WTC11 (cell line): ENCODE measurements at regions not wholly inside any gene's neighbourhood (a gene's known extent, or its start where the extent isn't known, plus 50 kb on each side); places are given as distances from the start of the nearest gene placed in this dataset.

ENCODE experiments used
- EMX1 ChIP-seq: fragments of 250-450 bp; sonication (Bioruptor Pico); IDR thresholded peaks from 2 replicates; pipeline ENCODE4 v1.8.0; 2021; ENCODE audit warnings: mild to moderate bottlenecking
- ETV6 ChIP-seq: sonication (generic); formaldehyde crosslinking; IDR thresholded peaks from 2 replicates; pipeline ENCODE4 v1.8.1; 2022; ENCODE audit warnings: mild to moderate bottlenecking, missing genetic modification reagents
- FOXJ3 ChIP-seq: sonication (generic); formaldehyde crosslinking; IDR thresholded peaks from 2 replicates; pipeline ENCODE4 v1.9.0; 2021; ENCODE audit warnings: missing genetic modification reagents, mild to moderate bottlenecking, borderline replicate concordance
- GABPB1 ChIP-seq: sonication (generic); formaldehyde crosslinking; IDR thresholded peaks from 2 replicates; pipeline ENCODE4 v1.8.1; 2023; ENCODE audit warnings: mild to moderate bottlenecking, missing genetic modification reagents
- JAZF1 ChIP-seq: fragments of 250-450 bp; sonication (Bioruptor Pico); IDR thresholded peaks from 2 replicates; pipeline ENCODE4 v1.9.0; 2021; ENCODE audit warnings: moderate library complexity, mild to moderate bottlenecking, inconsistent platforms
- JUN ChIP-seq: sonication (generic); formaldehyde crosslinking; IDR thresholded peaks from 2 replicates; pipeline ENCODE4 v1.8.0; 2023; ENCODE audit warnings: mild to moderate bottlenecking, missing genetic modification reagents
- MXD4 ChIP-seq: fragments of 250-450 bp; sonication (Bioruptor Pico); IDR thresholded peaks from 2 replicates; pipeline ENCODE4 v1.8.0; 2021; ENCODE audit warnings: mild to moderate bottlenecking, moderate library complexity, borderline replicate concordance
- MYBL2 ChIP-seq: sonication (generic); formaldehyde crosslinking; IDR thresholded peaks from 2 replicates; pipeline ENCODE4 v1.8.1; 2023; ENCODE audit warnings: mild to moderate bottlenecking, moderate library complexity, missing genetic modification reagents
- NFATC4 ChIP-seq: fragments of 250-450 bp; sonication (Bioruptor Pico); IDR thresholded peaks from 2 replicates; pipeline ENCODE4 v1.9.0; 2021; ENCODE audit warnings: mild to moderate bottlenecking
- NR1H2 ChIP-seq: sonication (generic); formaldehyde crosslinking; IDR thresholded peaks from 2 replicates; pipeline ENCODE4 v1.9.0; 2021; ENCODE audit warnings: mild to moderate bottlenecking, moderate library complexity, missing genetic modification reagents
- PRDM15 ChIP-seq: sonication (generic); formaldehyde crosslinking; IDR thresholded peaks from 2 replicates; pipeline ENCODE4 v1.8.0; 2022; ENCODE audit warnings: missing genetic modification reagents
- PRRX2 ChIP-seq: fragments of 250-450 bp; sonication (Bioruptor Pico); IDR thresholded peaks from 2 replicates; pipeline ENCODE4 v1.8.0; 2021; ENCODE audit warnings: mild to moderate bottlenecking
- RORB ChIP-seq: fragments of 250-450 bp; sonication (Bioruptor Pico); IDR thresholded peaks from 2 replicates; pipeline ENCODE4 v1.9.0; 2021; ENCODE audit warnings: mild to moderate bottlenecking
- SMAD3 ChIP-seq: sonication (generic); formaldehyde crosslinking; IDR thresholded peaks from 2 replicates; pipeline ENCODE4 v1.8.0; 2022; ENCODE audit warnings: missing genetic modification reagents, mild to moderate bottlenecking, borderline replicate concordance
- USF2 ChIP-seq: sonication (generic); formaldehyde crosslinking; IDR thresholded peaks from 2 replicates; pipeline ENCODE4 v1.8.1; 2023; ENCODE audit warnings: mild to moderate bottlenecking, missing genetic modification reagents, moderate library complexity
- ZBTB21 ChIP-seq: sonication (generic); formaldehyde crosslinking; IDR thresholded peaks from 2 replicates; pipeline ENCODE4 v1.8.1; 2023; ENCODE audit warnings: mild to moderate bottlenecking, missing genetic modification reagents, borderline replicate concordance
- ZNF138 ChIP-seq: sonication (generic); formaldehyde crosslinking; conservative IDR thresholded peaks from 2 replicates; pipeline ENCODE4 v1.8.1; 2022; ENCODE audit warnings: mild to moderate bottlenecking, moderate library complexity, missing genetic modification reagents
- ZNF219 ChIP-seq: sonication (generic); formaldehyde crosslinking; IDR thresholded peaks from 2 replicates; pipeline ENCODE4 v1.8.0; 2023; ENCODE audit warnings: missing genetic modification reagents, mild to moderate bottlenecking, borderline replicate concordance
- ZNF317 ChIP-seq: sonication (generic); formaldehyde crosslinking; IDR thresholded peaks from 2 replicates; pipeline ENCODE4 v1.8.1; 2023; ENCODE audit warnings: low read depth, mild to moderate bottlenecking, moderate library complexity, missing genetic modification reagents, borderline replicate concordance
- ZNF396 ChIP-seq: fragments of 250-450 bp; sonication (Bioruptor Pico); IDR thresholded peaks from 2 replicates; pipeline ENCODE4 v1.8.0; 2021; ENCODE audit warnings: mild to moderate bottlenecking, moderate library complexity, borderline replicate concordance
- ZNF512 ChIP-seq: sonication (generic); formaldehyde crosslinking; IDR thresholded peaks from 2 replicates; pipeline ENCODE4 v1.8.1; 2022; ENCODE audit warnings: missing genetic modification reagents, borderline replicate concordance
- ZNF671 ChIP-seq: fragments of 250-450 bp; sonication (Bioruptor Pico); IDR thresholded peaks from 2 replicates; pipeline ENCODE4 v1.8.0; 2021; ENCODE audit warnings: mild to moderate bottlenecking
- TF ChIP-seq, protein P1 (sequence below): sonication (generic); formaldehyde crosslinking; IDR thresholded peaks from 2 replicates; pipeline ENCODE4 v1.8.0; 2022; ENCODE audit warnings: mild to moderate bottlenecking, missing genetic modification reagents
- TF ChIP-seq, protein P2 (sequence below): fragments of 250-450 bp; sonication (Bioruptor Pico); IDR thresholded peaks from 2 replicates; pipeline ENCODE4 v1.9.0; 2021; ENCODE audit warnings: mild to moderate bottlenecking
- TF ChIP-seq, protein P3 (sequence below): sonication (generic); formaldehyde crosslinking; IDR thresholded peaks from 2 replicates; pipeline ENCODE4 v1.8.1; 2023; ENCODE audit warnings: mild to moderate bottlenecking, missing genetic modification reagents

- TF ChIP-seq NFATC4 (CRISPR knock-in tag) (0 out of 2 replicates have a peak, but pooled peaks have one; percentile 27), USF2 (CRISPR knock-in tag) (no peak), SMAD3 (CRISPR knock-in tag) (no peak), RORB (CRISPR knock-in tag) (no peak), PRDM15 (CRISPR knock-in tag) (no peak), JUN (CRISPR knock-in tag) (no peak), ZNF317 (CRISPR knock-in tag) (no peak), FOXJ3 (CRISPR knock-in tag) (no peak), ZBTB21 (CRISPR knock-in tag) (no peak), NR1H2 (CRISPR knock-in tag) (no peak), MYBL2 (CRISPR knock-in tag) (no peak), ZNF512 (no peak), EMX1 (CRISPR knock-in tag) (no peak), JAZF1 (CRISPR knock-in tag) (no peak), ZNF138 (no peak), ZNF219 (CRISPR knock-in tag) (no peak), ETV6 (peak; percentile 46; the same call in 1 of the 2 replicates), ZNF671 (CRISPR knock-in tag) (no peak), MXD4 (CRISPR knock-in tag) (no peak), ZNF396 (CRISPR knock-in tag) (no peak), PRRX2 (CRISPR knock-in tag) (no peak), GABPB1 (CRISPR knock-in tag) (no peak)
- TF ChIP-seq, protein P1, sequence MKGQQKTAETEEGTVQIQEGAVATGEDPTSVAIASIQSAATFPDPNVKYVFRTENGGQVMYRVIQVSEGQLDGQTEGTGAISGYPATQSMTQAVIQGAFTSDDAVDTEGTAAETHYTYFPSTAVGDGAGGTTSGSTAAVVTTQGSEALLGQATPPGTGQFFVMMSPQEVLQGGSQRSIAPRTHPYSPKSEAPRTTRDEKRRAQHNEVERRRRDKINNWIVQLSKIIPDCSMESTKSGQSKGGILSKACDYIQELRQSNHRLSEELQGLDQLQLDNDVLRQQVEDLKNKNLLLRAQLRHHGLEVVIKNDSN (CRISPR knock-in tag), result no peak
- TF ChIP-seq, protein P2, sequence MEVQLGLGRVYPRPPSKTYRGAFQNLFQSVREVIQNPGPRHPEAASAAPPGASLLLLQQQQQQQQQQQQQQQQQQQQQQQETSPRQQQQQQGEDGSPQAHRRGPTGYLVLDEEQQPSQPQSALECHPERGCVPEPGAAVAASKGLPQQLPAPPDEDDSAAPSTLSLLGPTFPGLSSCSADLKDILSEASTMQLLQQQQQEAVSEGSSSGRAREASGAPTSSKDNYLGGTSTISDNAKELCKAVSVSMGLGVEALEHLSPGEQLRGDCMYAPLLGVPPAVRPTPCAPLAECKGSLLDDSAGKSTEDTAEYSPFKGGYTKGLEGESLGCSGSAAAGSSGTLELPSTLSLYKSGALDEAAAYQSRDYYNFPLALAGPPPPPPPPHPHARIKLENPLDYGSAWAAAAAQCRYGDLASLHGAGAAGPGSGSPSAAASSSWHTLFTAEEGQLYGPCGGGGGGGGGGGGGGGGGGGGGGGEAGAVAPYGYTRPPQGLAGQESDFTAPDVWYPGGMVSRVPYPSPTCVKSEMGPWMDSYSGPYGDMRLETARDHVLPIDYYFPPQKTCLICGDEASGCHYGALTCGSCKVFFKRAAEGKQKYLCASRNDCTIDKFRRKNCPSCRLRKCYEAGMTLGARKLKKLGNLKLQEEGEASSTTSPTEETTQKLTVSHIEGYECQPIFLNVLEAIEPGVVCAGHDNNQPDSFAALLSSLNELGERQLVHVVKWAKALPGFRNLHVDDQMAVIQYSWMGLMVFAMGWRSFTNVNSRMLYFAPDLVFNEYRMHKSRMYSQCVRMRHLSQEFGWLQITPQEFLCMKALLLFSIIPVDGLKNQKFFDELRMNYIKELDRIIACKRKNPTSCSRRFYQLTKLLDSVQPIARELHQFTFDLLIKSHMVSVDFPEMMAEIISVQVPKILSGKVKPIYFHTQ (CRISPR knock-in tag), result no peak; the same call in 1 of the 2 replicates
- TF ChIP-seq, protein P3, sequence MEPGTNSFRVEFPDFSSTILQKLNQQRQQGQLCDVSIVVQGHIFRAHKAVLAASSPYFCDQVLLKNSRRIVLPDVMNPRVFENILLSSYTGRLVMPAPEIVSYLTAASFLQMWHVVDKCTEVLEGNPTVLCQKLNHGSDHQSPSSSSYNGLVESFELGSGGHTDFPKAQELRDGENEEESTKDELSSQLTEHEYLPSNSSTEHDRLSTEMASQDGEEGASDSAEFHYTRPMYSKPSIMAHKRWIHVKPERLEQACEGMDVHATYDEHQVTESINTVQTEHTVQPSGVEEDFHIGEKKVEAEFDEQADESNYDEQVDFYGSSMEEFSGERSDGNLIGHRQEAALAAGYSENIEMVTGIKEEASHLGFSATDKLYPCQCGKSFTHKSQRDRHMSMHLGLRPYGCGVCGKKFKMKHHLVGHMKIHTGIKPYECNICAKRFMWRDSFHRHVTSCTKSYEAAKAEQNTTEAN (CRISPR knock-in tag), result no peak
Observed at GRCh38 chr12:59318940-59319339, 276.9 kb upstream of the SLC16A7 start (continued).
